Activated T-helper 1 cell treated with Interleukin-2 at 50 U/mL for 16 hours (primary cell): ENCODE measurements at regions not wholly inside any gene's neighbourhood (a gene's known extent, or its start where the extent isn't known, plus 50 kb on each side); places are given as distances from the start of the nearest gene placed in this dataset.
"Not testable (repeated sequence)": the region's sequence is repeated elsewhere in the genome, so short reads cannot be mapped to it uniquely, and the experiment has no call there.

Source experiments
- DNase-seq: peaks from one replicate; pipeline ENCODE4 v3.0.0-alpha.2; 2020; ENCODE audit warnings: low read depth

DNA sequence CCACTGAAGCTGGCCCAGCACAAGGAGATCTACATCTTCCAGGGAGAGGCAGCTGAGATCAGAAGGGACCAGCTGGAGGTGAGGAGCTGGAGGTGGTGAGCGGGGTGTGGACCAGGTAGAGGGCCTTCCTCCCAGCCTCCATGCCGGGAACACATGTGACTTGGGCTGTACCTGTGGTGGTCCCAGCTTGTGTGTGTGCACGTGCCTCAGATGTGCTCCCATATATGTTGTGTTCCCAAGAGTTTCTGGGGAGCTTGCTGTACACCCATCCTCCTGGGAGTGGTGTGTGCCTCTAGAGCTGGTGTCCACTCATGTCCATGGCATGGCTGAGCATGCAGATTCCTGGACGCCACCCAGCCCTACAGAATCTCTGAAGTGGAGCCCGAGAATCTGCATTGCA lies 183.7 kb upstream of the AKAP13 start:
- DNase-seq: not testable (repeated sequence)

DNA sequence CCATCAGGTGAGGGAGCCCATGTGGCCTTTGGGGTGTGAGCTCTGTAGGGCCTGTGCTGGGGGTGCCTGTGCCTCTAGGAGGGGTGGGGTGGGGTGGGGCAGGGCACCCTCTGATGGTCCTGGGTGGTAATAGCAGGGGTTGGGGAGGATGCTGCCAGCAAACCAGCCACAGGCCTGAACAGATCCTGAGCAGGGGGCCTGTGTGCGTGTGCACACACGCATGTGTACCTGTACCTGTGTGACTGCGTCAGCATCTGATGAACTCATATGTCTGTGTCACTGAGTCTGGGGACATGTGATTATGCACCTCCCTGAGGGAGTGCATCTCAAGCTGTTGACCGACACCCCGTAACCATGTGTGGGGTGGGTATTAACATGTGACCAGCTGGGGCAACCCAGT lies 182.8 kb upstream of the AKAP13 start:
- DNase-seq: not testable (repeated sequence)

DNA sequence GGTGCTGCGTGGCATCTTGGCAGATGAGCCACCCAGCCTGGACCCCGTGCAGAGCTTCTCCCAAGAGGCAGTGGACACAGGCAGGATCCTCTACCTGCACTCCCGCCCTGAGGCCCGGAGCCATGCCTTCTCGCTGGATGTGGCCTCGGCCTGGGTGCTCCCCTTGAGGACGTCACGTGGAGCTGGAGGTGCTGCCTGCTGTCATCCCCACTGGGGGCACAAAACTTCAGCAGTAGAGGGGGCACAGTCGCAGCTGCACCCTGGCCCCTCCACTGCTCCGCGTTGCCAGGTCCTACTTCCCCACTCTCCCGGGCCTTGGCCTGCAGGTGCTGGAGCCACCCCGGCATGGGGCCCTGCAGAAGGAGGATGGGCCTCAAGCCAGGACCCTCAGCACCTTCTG lies 182.0 kb upstream of the AKAP13 start:
- not testable (repeated sequence) for DNase-seq

DNA sequence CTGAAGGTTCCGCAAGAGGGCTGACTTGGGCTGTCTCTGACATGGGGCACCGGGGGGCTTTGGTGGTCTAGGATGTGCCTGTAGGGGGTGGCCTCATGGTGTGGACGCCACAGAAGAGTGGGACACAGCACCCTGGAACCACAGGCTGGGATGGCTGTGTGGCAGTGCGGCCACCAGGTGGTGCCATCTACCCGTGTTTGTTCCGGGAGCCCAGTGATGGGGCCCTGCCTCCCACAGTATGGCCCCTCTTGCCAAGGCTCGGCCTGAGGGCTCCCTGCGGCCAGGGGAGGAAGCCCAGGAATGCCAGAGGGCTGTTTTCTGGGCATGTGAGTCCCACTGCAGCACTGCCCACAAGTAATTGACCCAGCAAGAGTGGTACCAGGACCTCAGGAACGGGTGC lies 180.2 kb upstream of the AKAP13 start:
- not testable (repeated sequence) for DNase-seq

DNA sequence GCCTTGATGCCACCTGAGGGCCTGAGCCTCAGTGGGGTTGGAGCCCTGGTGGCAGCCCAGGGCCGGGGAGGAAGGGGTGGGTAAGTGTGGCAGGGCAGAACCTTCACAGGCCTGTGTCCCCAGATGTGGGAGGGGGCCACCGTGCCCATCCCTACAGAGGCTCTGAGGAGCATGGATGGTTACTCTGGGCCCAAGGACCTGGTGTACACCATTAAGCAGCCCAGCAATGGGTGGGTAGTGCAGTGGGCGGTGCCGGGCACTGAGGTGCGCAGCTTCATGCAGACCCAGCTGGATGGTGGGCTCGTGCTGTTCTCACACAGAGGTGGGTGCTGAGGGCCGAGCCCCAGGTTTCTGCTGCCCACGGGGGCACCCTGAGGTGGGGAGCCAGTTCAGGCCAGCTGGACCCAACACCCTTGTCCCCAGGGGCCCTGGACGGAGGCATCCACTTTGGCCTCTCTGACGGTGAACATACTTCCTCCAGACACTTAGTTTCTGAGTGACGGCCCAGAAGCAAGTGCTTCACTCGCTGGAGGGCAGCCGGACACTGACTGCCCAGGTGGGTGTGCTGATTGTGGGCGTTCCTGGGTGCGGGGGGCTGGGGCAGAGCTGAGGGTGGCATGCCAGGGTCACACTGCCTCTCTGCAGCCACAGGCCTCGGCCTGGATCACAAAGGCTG lies 179.1 kb upstream of the AKAP13 start:
- DNase-seq: not testable (repeated sequence)

DNA sequence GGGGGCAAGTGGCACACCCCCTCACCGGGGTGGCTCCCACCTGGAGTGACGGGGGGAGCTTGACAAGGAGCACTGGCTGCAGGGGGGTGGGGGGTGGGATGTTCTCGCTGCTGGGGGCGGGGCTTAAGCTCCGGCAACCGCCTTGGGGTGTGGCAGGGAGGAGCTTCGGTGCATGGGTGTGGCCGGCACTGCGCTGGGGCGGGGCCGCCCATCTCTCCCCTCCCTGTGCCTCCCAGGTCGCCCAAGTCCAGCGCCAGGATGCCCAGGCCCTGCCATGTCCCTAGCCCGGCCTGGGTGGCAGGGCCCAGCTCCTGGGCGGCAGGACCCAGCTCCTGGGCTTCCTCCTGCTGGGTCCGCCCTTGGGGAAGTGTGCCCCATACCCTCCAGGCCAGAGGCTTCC lies 175.9 kb upstream of the AKAP13 start:
- not testable (repeated sequence) for DNase-seq

DNA sequence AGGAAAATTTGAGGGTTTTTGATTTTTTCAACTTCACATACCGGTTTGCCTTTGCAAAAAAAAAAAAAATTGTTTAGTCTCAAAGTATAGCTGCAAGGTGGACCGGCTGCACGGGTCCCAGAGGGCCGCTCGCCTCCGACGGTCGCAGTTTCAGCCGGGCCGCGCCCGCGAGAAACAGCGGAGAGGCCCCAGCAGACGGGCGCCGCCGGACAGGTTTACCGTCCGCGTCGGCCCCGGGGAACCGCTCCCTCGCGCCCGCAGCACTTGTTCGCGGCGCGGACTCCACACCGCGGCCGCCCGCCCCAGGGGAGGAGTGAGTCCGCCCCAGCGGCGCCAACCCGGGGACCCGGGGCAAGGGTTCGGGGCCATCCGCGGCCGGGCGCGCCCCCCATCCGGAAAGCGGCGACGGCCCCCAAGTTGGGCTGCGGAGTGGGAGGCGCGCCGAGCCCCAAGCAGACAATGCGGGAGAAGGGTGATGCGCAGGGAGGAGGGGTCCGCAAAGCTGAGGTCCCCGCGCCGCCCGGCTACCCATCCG lies 146.5 kb upstream of the AKAP13 start:
- DNase-seq: not testable (repeated sequence)

DNA sequence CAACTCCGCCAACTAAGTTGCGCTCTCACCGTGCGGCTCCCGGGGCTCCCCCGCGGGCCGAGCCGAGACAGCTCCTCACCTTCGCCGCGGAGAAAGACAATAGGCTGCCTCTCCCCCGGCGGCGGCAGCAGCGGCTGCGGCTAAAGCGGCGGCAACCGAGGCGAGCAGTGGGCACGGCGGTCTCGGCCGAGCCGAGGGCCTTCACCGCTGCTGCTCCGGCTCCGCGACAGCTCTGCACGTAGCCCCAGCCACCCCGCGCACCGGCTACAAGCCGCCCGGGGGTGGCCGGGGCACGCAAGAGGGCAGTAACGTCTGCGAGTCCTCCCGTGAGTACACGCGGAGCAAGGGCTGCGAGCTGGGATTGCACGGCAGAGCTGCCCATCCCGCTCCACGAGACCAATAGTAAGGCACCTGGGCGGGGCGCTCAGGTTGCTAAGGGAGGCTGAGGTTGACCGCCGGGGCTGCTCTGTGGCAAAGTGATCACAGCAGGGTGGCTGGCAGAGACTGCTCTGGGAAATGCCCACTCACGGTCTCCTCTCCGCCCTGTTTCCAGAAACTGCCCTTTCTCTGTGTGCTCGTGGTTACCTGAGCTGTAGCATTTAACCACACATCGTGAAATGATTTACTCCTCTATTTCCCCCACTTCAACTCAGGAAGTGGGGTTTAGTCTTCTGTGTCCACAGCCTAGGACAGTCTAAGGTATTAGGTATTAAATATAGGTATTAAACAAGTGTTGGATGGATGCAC lies 145.8 kb upstream of the AKAP13 start:
- not testable (repeated sequence) for DNase-seq

DNA sequence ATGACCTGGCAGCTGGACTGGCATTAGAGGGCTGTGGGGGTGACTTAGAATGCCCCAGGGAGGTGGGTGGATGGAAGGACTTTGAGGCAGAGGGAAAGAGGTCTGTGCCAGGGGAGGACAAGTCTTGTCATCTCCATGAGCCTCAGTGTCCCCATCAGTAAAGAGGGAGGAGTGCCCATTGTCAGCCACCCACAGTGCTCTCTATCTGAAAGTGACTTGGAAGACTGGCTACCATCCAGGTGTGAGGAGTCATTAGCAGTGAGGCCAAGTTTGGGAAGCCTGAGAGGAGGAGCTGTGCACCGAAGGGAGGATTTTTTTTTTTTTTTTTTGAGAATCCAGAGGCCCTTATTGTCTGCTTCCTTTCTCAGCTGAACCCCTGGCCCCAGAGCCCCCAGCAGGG lies 136.3 kb upstream of the AKAP13 start:
- DNase-seq: not testable (repeated sequence)

DNA sequence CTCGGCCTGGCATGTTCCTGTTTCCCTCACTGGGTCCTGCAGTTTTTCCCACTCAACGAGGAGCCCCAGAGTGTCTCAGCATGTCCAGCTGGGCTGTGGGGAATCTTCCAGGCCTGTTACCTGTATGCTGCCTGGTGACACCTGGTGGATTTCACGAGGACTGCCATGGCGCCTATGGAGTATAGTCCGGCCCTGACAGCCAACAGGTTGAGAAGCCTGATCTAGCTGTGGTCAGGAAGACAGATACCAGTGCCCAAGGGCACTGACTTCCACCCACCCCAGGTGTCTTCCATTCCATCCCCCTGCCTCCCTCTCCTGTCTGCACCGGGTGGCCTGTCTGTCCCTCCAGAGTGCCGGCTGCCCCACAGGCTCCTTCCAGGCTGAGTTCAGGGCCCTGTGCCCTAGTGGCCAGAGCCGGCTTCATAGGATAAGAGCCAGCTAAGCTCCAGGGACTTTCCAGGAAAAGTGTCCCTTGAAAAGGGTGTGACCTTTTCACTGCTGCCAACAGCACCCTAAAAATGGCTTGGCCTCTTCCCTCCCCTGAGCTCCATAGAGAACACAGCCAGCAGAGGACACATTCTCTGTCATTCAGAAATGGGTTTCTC lies 129.4 kb upstream of the AKAP13 start:
- DNase-seq: not testable (repeated sequence)

DNA sequence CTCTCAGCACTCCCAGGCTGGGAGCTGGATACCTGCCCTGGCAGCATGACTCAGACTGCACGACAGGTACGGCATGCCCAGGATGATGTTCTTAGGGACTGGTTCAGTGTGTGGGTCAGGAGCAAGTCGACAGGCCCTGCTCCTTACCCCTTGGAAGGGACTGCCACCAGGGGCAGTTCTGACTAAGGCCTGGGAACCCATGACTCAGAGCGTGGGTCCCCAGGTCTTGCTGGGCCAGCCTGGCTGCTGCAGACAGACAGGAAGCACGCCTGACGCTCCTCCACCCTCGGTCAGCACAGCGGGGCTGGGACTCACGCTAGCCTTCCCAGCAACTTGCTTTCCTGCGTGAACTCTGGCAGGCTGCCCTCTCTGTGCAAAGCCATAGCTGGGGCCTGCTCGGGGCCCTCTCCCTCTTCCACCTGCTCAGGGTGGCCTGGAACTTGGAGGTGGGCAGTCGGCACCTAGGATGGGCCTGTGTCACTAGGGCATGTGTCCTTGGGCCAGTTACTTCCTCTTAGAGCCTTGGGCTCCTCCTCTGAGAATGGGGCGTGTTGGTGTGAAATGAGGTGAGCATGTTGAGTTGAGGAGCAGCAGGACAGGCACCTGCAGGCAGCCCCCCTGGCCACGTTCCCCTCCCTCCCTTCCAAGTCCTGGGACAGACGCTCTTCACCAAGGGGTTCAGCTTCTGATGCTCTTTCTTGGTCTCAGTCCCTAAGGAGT lies 127.0 kb upstream of the AKAP13 start:
- not testable (repeated sequence) for DNase-seq

DNA sequence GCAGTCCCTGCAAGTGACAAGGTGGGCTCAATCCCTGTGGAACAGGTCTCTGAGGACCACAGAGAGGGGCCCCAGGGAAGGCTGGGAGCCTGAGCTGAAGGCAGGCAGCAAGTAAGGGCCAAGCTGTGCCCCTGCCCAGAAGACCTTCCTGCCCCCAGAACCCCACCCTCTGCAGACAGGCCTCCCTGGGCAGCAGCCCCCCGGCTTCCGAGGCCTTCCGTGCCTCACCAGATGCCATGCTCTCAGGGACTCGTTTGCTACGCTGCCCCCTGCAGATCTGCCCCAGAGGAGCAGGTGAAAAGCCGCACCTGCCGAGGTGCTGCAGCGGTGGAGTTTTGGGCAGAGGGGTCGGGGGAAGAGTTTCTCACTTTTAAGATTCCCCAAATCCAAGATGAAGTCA lies 125.4 kb upstream of the AKAP13 start:
- not testable (repeated sequence) for DNase-seq

DNA sequence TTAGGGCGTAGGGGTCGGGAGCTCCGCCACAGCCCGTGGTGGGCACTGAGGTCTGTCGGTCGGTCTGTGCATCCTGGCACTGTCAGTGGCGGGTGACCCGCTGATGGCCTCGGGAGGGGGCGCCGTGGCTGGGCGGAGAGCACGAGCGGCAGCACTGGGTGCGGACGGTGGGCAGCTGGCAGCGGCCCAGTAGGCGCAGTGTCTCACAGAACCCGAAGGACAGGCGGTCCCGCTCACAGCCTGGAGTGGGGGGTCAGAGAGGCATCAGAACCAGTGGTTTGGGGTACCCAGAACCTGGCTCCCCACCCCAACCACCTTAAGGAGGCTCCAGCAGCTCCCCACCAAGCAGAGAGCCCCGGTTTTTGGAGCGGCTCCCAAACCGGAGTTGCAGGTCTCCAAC lies 124.9 kb upstream of the AKAP13 start:
- DNase-seq: not testable (repeated sequence)

DNA sequence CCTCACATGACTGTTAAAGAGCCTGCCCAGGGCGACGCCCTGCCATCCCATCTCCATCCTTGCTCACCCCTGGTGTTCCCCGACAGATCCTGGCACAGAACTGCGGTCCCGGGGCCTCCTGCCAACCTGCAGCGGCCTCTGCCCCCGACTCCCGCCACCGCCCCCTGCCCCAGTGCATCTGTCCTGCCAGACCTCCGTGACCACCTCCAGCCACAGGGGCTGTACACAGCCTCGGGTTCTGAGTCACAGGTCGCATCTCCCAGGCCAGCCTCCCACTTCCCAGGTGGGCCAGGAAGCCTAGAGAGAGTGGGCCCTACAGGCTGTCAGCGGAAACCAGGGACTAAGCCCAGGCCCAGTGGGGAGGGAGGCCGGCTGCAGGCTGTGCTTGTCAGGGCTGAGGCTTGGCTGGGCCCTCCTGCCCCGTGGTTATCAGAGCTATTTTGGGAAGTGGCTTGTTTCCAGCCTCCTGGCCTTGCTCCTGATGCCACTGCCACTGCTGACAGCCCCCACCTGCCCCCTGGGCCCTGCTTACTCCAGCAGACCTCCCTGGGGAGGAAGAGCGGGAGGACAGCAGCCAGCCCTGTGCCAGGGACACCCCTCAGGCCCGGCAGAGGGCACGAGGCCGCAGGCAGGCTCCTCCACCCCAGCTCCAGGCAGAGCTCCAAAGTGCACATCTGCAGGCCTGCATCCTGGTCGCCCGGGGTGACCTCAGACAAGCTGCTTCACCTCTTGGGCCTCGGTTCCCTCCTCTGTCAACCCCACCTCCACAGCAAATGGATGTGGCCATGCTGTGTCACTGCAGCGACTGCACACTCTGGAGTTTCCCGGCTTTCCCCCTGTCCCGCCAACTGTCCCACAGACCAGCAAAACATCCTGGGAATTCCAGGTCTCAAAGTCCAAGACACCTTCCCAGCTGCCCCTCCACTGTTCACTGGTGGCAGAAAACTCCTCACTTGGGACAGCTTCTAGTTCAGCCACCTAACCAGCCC lies 124.1 kb upstream of the AKAP13 start:
- DNase-seq: not testable (repeated sequence)

DNA sequence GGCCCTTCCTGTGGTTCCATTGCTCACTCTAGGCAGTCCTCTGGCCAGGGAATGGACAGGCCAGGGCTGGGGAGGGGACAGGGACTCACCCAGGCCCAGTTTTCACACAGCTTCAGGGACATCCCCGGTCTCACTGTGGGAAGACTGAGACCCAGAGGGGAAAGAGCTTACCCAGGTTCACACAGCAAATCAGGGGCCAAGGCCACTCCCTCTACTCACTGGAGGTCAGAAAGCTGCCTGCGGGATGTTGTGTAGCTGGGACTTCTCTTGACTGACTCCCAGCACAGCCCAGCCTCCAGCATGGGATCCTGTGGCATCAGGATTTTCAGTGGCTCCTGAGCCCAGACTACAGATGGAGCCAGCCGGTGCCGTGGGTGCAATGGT lies 122.3 kb upstream of the AKAP13 start:
- not testable (repeated sequence) for DNase-seq

DNA sequence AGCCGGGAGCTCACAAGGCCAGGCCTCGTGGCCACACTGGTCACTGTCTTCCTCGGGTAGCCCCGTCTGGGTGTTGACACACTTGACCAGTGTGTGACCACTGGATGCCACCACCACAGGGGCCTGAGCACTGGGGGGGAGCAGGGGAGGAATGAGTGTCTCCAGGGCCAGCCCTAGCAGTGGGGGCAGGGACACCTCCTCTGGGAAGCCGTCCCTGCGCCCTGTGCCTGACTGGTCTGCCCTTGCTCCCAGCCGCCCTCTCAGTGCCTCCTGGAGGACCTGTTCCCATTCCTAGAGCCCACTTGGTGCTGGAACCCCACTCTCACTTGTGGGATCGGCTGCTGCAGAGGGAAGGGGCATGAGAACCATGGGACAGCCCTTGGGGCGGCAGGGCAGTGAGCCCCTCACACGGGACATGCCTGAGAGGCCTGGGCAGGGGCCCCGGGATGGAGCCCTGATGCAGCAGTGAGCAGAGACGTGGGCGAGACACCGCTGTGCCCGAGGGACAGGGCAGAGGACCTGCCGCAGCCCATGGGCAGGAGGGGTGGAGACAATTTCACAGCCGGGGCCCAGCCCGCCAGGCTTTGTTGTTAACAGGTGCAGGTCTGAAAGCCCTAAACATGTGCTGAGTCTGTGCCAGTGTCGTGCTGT lies 121.7 kb upstream of the AKAP13 start:
- not testable (repeated sequence) for DNase-seq

DNA sequence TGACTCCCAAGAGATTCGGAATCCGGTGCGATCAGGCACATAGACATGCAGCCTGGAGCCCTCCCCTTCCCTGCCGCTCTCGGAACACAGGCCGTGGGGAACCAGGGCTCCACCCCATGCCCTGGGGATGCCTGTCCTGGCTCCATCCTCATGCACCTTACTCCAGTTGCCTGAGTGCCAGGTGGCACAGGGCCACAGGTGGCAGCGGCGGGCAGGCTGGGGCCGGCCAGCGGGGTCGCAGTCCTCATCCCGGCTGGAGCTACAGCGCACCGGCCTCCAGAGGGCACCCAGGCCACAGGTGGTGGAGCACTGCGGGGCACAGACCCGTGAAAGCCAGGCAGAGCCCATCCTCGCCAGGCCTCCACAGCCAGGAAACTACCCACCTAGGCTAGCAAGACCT lies 119.9 kb upstream of the AKAP13 start:
- DNase-seq: not testable (repeated sequence)

DNA sequence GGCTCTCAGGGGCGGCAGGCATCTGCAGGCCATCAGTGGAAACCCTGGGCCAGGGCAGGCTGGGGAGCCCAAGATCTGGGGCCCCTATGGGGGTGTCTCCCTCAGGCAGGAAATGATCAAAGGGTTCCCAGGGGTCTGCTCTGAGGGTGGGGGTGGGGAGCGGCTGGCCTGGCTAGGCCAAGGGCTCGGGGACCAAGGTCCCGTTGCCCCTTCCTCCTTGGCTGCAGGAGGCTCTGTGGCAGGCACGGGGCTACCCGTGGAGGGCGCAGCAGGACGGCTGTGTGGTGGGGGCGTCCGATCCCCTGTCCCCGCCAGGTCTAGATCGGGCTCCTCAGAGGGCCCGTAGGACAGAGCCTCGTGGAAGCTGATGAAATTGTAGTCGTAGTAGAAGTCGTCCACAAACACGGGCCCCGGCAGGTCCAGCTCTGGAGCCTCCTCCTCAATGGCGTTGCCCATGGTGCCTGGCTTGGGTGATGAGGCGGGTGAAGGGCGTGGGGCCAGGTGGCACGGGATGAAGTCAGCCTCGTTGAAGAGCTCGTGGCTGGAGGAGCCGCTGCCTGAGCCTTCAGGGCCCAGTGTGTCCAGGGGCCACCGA lies 117.8 kb upstream of the AKAP13 start:
- not testable (repeated sequence) for DNase-seq

DNA sequence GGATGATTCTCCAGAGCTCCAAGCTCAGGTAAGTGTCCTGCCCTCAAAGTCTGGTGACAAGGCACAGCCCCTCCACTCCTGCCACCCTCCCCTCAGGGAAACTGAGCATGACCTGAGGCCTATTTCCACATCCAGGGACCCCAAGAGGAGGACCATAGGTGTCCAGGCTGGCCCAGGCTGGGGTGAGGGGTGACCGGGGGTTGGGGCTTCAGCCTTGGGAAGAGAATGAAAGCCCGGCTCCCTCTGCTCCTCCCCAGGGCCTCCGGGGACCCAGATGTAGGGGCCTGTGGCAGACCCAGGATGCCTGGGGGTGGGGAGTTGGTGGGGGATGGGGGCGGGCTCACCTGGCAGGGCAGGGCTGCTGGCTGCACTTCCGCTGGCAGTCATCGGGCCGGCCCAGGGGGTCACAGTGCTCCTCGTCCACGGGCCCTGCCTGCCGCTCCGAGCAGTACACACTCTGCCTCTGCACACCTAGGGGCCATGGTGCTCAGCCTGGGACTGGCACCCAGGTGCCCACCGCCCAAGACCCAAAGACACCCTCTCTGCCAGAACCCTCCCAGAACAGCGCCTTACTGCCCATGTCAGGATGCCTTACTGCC lies 116.5 kb upstream of the AKAP13 start:
- not testable (repeated sequence) for DNase-seq
